Caco-2 (cell line): ENCODE measurements at regions not wholly inside any gene's neighbourhood (a gene's known extent, or its start where the extent isn't known, plus 50 kb on each side); places are given as distances from the start of the nearest gene placed in this dataset.

ENCODE experiments used
- BruUV-seq: library from RNA; stranded (reverse); fragments of 400-500 nt; replicated peaks from 2 replicates; lab custom pipeline; 2021; lab: Mats Ljungman, UMichigan
- CTCF ChIA-PET: fragments of 300-600 bp; sonication (Branson Sonifier 250); formaldehyde crosslinking; loops from one replicate; lab custom pipeline; 2022; ENCODE audit warnings: antibody characterized with exemption; lab: Charles Lee
- POLR2A ChIA-PET: fragments of 300-600 bp; sonication (Branson Sonifier 250); formaldehyde crosslinking; loops from one replicate; lab custom pipeline; 2022; ENCODE audit warnings: antibody characterized with exemption; lab: Charles Lee
- DNase-seq, 2 experiments: peaks; one replicate each; pipeline versions ENCODE4 v3.0.0 to v3.0.0-alpha.2; 2020 to 2022
- H3K27me3 ChIP-seq: replicated peaks from 2 replicates; pipeline ENCODE4 v1.6.0; 2011; ENCODE audit warnings: low read length; ENCODE audit not compliant: control insufficient read depth, insufficient read depth
- H3K36me3 ChIP-seq: 2 replicates; pipeline ENCODE4 v1.5.1; 2011; ENCODE audit warnings: low read length; ENCODE audit not compliant: control insufficient read depth, insufficient read depth
- H3K4me1 ChIP-seq: fragments of 250-450 bp; sonication (Bioruptor Pico); 2 replicates; pipeline ENCODE4 v1.5.1; 2020; ENCODE audit warnings: mild to moderate bottlenecking
- H3K4me3 ChIP-seq: 2 replicates; pipeline ENCODE4 v1.5.1; 2011; ENCODE audit warnings: low read depth, mild to moderate bottlenecking, control low read depth, low read length
- H3K9me3 ChIP-seq: fragments of 250-450 bp; sonication (Bioruptor Pico); 2 replicates; pipeline ENCODE4 v1.5.1; 2020; ENCODE audit warnings: mild to moderate bottlenecking, moderate library complexity
- H3K27ac Mint-ChIP-seq: one replicate; pipeline ENCODE4 v1.8.0; 2022; ENCODE audit warnings: mixed read lengths; ENCODE audit not compliant: unreplicated experiment
- H3K27me3 Mint-ChIP-seq: one replicate; pipeline ENCODE4 v1.8.0; 2022; ENCODE audit warnings: mixed read lengths; ENCODE audit not compliant: insufficient read depth, unreplicated experiment
- H3K36me3 Mint-ChIP-seq: one replicate; pipeline ENCODE4 v1.8.0; 2022; ENCODE audit warnings: mild to moderate bottlenecking, mixed read lengths; ENCODE audit not compliant: insufficient read depth, unreplicated experiment
- H3K4me1 Mint-ChIP-seq: one replicate; pipeline ENCODE4 v1.8.0; 2022; ENCODE audit warnings: low read depth, mixed read lengths; ENCODE audit not compliant: unreplicated experiment
- H3K4me3 Mint-ChIP-seq: one replicate; pipeline ENCODE4 v1.8.0; 2022; ENCODE audit warnings: mild to moderate bottlenecking, moderate library complexity, mixed read lengths; ENCODE audit not compliant: unreplicated experiment
- H3K9me3 Mint-ChIP-seq: one replicate; pipeline ENCODE4 v1.8.0; 2022; ENCODE audit warnings: mixed read lengths; ENCODE audit not compliant: unreplicated experiment
- intact Hi-C: fragments of 100-400 bp; cut with micrococcal nuclease; formaldehyde crosslinking; loops from one replicate; pipeline ENCODE4 v1.10.0; 2022; ENCODE audit not compliant: unreplicated experiment
- TF ChIP-seq, protein P1 (sequence below), 2 experiments: fragments of 200-600 bp in 1 of 2; IDR thresholded peaks; 1 replicate in 1 of 2; 2 replicates in 1 of 2; pipeline versions ENCODE4 v1.5.1 to v1.8.0; 2011 to 2022; ENCODE audit warnings: antibody characterized with exemption in 1 of 2, control low read depth in 1 of 2, inconsistent platforms in 1 of 2, low read depth in 1 of 2, low read length in 1 of 2, mild to moderate bottlenecking in 1 of 2, moderate library complexity in 1 of 2; ENCODE audit not compliant: insufficient read depth in 1 of 2, severe bottlenecking in 1 of 2, unreplicated experiment in 1 of 2

DNA sequence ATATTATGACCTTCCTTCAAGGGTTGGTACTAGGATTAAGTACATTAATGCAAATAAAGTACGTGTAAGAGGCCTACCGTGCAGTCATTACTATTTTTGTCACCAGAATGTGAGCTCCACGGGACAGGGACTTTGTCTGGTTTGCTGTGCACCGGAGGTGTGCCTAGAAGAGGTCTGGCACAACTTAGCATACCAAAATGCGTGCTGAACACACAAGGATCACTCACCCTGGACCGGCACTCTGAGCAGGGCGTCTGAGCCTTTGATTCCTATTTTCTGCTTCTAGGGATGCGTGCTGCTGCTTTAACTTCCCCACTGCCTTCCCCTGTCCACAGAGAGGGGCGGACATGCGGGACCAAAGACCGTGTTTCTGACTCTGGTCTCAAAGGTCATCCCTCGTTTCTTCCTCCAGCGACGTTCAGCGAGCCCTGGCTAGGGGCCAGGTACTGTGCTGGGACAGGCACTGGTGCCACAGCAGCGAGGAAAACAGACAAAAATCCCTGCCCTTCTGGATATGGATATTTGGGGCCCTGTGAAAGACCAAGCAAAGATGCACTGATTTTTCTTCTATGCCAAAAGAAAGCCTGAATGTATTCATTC, 222.7 kb downstream of the BMP7 start:
- Histone ChIP-seq H3K27me3 (no peaks in the 10 kb centered on the region; the same call in none of the 2 replicates), H3K9me3 (0 out of 2 replicates have a peak, but pooled peaks cover 2% of the 10 kb centered on the region), H3K4me1 (peaks cover 16% of the 10 kb centered on the region), H3K4me3 (no peak overlapping the region), H3K36me3 (no peaks in the 10 kb centered on the region)
- Mint-ChIP-seq H3K4me1 (peaks cover 10% of the 10 kb centered on the region), H3K27me3 (no peaks in the 10 kb centered on the region), H3K4me3 (no peak overlapping the region), H3K9me3 (no peaks in the 10 kb centered on the region), H3K27ac (no peak overlapping the region), H3K36me3 (no peaks in the 10 kb centered on the region)
- no peak for DNase-seq
- TF ChIP-seq, protein P1, sequence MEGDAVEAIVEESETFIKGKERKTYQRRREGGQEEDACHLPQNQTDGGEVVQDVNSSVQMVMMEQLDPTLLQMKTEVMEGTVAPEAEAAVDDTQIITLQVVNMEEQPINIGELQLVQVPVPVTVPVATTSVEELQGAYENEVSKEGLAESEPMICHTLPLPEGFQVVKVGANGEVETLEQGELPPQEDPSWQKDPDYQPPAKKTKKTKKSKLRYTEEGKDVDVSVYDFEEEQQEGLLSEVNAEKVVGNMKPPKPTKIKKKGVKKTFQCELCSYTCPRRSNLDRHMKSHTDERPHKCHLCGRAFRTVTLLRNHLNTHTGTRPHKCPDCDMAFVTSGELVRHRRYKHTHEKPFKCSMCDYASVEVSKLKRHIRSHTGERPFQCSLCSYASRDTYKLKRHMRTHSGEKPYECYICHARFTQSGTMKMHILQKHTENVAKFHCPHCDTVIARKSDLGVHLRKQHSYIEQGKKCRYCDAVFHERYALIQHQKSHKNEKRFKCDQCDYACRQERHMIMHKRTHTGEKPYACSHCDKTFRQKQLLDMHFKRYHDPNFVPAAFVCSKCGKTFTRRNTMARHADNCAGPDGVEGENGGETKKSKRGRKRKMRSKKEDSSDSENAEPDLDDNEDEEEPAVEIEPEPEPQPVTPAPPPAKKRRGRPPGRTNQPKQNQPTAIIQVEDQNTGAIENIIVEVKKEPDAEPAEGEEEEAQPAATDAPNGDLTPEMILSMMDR (IDR thresholded peaks at IDR 0.05; ENCODE audit: insufficient read depth in 1 of 2, low read depth in 1 of 2, low read length in 1 of 2, severe bottlenecking in 1 of 2, unreplicated experiment in 1 of 2) = no peak
- BruUV-seq = no TSS peak
- ChIA-PET CTCF (interaction anchor here (1.4 kb wide), 1 partner anchor 17 kb away, joined by 3 read pairs; no protein-coding TSS in a partner anchor), POLR2A (no interaction called here)
- intact Hi-C loops = no loop called here

DNA sequence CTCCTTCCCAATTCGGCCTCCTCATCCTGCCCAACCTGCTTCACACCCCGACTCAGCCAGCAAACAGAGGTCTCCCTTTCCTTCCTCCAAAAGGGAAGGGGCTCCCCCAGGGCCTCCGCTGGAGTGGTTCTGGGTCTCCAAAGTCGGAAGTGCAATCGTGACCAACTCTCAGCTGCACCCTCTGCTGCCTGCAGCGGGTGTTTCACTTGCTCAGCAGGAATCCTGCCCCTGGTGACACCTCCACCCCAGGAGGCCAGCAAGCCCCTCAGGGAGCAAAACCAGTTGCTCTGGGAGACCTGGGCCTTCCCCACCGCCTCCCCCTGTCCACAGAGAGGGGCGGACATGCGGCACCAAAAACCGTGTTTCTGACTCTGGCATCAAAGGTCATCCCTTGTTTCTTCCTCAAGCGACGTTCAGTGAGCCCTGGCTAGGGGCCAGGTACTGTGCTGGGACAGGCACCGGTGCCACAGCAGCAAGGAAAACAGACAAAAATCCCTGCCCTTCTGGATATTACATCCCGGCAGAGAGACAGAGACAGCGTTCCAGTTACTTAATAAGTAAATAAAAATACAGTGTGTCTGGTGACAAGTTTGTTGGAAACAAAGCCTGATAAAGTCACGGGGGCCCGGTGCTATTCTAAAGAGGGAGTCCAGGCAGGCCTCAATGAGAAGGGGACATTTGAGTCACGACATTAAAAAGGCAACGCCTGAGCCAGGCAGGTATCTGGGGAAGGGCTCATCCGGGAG, 219.0 kb downstream of the BMP7 start:
- DNase-seq = peak; percentile 61 to 77
- no peak overlapping the region for H3K4me3 Mint-ChIP-seq
- Histone ChIP-seq H3K4me1 (peaks cover 28% of the 10 kb centered on the region), H3K27me3 (no peaks in the 10 kb centered on the region; the same call in 1 of the 2 replicates), H3K4me3 (no peak overlapping the region), H3K36me3 (no peaks in the 10 kb centered on the region), H3K9me3 (no peaks in the 10 kb centered on the region)
- intact Hi-C loops = no loop called here
- TF ChIP-seq, protein P1 (IDR thresholded peaks at IDR 0.05; ENCODE audit: insufficient read depth in 1 of 2, low read depth in 1 of 2, low read length in 1 of 2, severe bottlenecking in 1 of 2, unreplicated experiment in 1 of 2) = peak; percentile 60 to 62
- H3K27ac Mint-ChIP-seq = peak overlapping the region; percentile 20
- CTCF ChIA-PET = interaction anchor here (0.7 kb wide), 3 partner anchors 14 to 292 kb away, joined by 3 to 5 read pairs (median 3); no protein-coding TSS in a partner anchor
- H3K9me3 Mint-ChIP-seq = no peaks in the 10 kb centered on the region
- no peaks in the 10 kb centered on the region for H3K36me3 Mint-ChIP-seq
- no TSS peak for BruUV-seq
- H3K4me1 Mint-ChIP-seq = peaks cover 17% of the 10 kb centered on the region
- no peaks in the 10 kb centered on the region for H3K27me3 Mint-ChIP-seq
- POLR2A ChIA-PET = interaction anchor here (0.6 kb wide), 1 partner anchor 673 kb away, joined by 4 read pairs; no protein-coding TSS in a partner anchor

DNA sequence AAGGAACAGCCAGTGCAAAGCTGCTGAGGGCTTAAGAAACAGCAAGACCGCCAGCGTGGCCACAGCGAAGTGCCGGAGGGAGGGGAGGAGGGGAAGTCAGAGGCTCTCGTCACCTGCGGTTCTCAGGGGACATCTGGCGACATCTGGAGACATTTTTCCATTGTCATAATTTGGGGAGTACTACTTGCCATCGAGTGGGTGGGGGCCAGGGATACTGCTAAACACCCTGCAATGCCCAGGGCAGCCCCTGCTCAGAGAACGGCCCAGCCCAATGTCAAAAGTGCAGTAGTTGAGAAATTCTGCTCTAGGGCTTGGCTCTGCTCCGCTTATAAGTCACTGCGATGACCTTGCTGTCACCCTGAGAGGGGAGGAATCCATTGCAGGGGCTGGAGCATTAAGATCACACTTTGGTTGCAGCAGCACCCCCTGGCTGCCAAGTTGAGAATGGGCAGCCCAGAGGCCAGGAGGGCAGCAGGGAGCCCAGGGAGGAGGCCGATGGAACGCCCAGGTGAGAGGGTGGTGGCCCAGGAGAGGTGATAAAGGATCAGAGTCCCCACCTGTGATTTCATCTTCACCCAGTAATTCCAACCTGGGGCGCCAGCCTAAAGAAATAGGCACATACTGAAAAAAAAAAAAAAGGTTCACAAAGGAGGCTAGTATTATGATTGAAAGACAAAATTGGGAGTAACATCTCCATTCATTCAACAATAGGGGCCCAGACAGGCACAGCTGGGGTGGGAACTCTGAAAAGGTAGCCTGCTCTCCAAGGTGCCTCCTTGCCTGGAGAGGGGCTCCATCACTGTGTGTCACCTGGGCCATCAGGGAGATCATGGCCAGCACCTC, 218.2 kb downstream of the BMP7 start:
- Histone ChIP-seq H3K4me3 (no peak overlapping the region), H3K4me1 (peaks cover 28% of the 10 kb centered on the region), H3K27me3 (no peaks in the 10 kb centered on the region; the same call in 1 of the 2 replicates), H3K9me3 (no peaks in the 10 kb centered on the region), H3K36me3 (no peaks in the 10 kb centered on the region)
- POLR2A ChIA-PET = no interaction called here
- intact Hi-C loops = no loop called here
- DNase-seq = peak; percentile 72 to 79
- H3K4me3 Mint-ChIP-seq = no peak overlapping the region
- H3K27me3 Mint-ChIP-seq = no peaks in the 10 kb centered on the region
- TF ChIP-seq, protein P1 (IDR thresholded peaks at IDR 0.05; ENCODE audit: insufficient read depth in 1 of 2, low read depth in 1 of 2, low read length in 1 of 2, severe bottlenecking in 1 of 2, unreplicated experiment in 1 of 2) = peak; percentile 68 to 70
- H3K27ac Mint-ChIP-seq = peak overlapping the region; percentile 20
- H3K36me3 Mint-ChIP-seq = no peaks in the 10 kb centered on the region
- peaks cover 17% of the 10 kb centered on the region for H3K4me1 Mint-ChIP-seq
- no TSS peak for BruUV-seq
- H3K9me3 Mint-ChIP-seq = no peaks in the 10 kb centered on the region
- CTCF ChIA-PET = interaction anchor here (0.7 kb wide), 1 partner anchor 13 kb away, joined by 3 read pairs; no protein-coding TSS in a partner anchor
